ENCODE measurements at regions not wholly inside any gene's neighbourhood (a gene's known extent, or its start where the extent isn't known, plus 50 kb on each side); places are given as distances from the start of the nearest gene placed in this dataset.

DNA sequence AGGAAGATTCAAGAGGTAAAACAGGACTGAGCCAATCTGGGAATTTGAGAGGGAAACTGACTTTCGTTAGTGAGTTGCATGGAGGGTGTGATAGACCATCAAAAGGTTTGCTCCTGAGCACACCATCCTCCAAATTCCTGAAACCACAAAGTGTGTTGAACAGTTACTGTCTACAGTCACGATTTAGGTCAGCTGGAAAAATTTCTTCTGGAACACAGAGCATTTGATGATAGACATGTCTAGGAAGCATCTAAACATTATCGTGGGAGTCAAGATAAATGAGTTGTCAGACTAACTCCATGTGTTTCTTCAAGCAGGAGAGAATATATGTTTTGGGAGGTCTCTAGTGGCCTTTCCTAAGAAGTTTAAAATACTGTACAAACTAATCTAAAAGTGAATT is 449.4 kb upstream of the SLC14A2 start:
- H3K4me2 ChIP-seq (ENCODE audit: low read length), result peak overlapping the region; percentile 62
- TF ChIP-seq EZH2 (IDR thresholded peaks at IDR 0.05; ENCODE audit: insufficient read depth, low read length), result no peak
- peaks cover 40% of the 10 kb centered on the region for H3K4me1 ChIP-seq (ENCODE audit: insufficient read depth, low read length)
- H3K27ac ChIP-seq (ENCODE audit: low read depth, low read length), result no peak overlapping the region
- Mint-ChIP-seq H3K36me3 (ENCODE audit: low read depth, unreplicated experiment) (no peaks in the 10 kb centered on the region), H3K27me3 (ENCODE audit: low read depth, unreplicated experiment) (peaks cover 2% of the 10 kb centered on the region), H3K9me3 (ENCODE audit: unreplicated experiment) (no peaks in the 10 kb centered on the region), H3K4me3 (ENCODE audit: unreplicated experiment) (no peak overlapping the region), H3K27ac (ENCODE audit: unreplicated experiment) (no peak overlapping the region), H3K4me1 (ENCODE audit: low read depth, unreplicated experiment) (peaks cover 26% of the 10 kb centered on the region)
- no peak overlapping the region for H2AFZ ChIP-seq (ENCODE audit: low read depth, low read length)
- DNase-seq (ENCODE audit: low read depth), result no peak
- no peaks in the 10 kb centered on the region for H4K20me1 ChIP-seq (ENCODE audit: insufficient read depth, low read length)
- FAIRE-seq, result no peak
- no peaks in the 10 kb centered on the region for H3K27me3 ChIP-seq (ENCODE audit: insufficient read depth, low read length)
- H3K9me3 ChIP-seq (ENCODE audit: insufficient read depth, low read depth, low read length), result no peaks in the 10 kb centered on the region
- H3K79me2 ChIP-seq (ENCODE audit: insufficient read depth, low read length), result no peaks in the 10 kb centered on the region
- H3K4me3 ChIP-seq (ENCODE audit: insufficient read depth, low read depth, low read length), result no peak overlapping the region
- no peak overlapping the region for H3K9ac ChIP-seq (ENCODE audit: low read length)
- H3K36me3 ChIP-seq (ENCODE audit: insufficient read depth, low read length), result no peaks in the 10 kb centered on the region

DNA sequence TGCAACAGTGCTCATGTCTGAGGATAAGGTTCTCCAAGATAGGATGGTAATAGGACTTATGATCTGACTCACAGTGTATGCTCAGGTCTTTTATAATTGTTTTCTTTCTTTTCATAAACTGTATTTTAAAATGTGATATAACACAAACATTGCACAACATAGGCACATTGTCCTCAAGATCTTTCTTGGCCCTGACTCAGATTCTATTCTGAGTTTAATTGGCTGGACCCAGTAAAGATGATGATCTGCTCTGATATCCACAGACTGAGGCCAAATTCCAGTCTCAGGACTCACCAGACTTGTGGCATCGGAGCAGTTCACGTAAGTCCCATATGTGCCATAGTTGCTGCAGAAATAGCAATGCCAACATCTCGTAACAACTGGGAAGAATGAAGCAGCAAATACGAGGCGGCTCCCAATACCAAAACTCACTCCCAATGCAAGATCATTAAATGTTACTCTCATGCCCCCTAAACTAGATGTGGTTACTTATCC is 448.9 kb upstream of the SLC14A2 start:
- Histone ChIP-seq H2AFZ (ENCODE audit: low read depth, low read length) (no peak overlapping the region), H3K27ac (ENCODE audit: low read depth, low read length) (peak overlapping the region; percentile 71), H3K4me2 (ENCODE audit: low read length) (peak overlapping the region; percentile 62), H3K36me3 (ENCODE audit: insufficient read depth, low read length) (no peaks in the 10 kb centered on the region), H3K79me2 (ENCODE audit: insufficient read depth, low read length) (no peaks in the 10 kb centered on the region), H3K9ac (ENCODE audit: low read length) (peak overlapping the region; percentile 52), H3K9me3 (ENCODE audit: insufficient read depth, low read depth, low read length) (no peaks in the 10 kb centered on the region), H3K27me3 (ENCODE audit: insufficient read depth, low read length) (no peaks in the 10 kb centered on the region), H3K4me1 (ENCODE audit: insufficient read depth, low read length) (peaks cover 40% of the 10 kb centered on the region), H4K20me1 (ENCODE audit: insufficient read depth, low read length) (no peaks in the 10 kb centered on the region), H3K4me3 (ENCODE audit: insufficient read depth, low read depth, low read length) (no peak overlapping the region)
- TF ChIP-seq, protein P1, sequence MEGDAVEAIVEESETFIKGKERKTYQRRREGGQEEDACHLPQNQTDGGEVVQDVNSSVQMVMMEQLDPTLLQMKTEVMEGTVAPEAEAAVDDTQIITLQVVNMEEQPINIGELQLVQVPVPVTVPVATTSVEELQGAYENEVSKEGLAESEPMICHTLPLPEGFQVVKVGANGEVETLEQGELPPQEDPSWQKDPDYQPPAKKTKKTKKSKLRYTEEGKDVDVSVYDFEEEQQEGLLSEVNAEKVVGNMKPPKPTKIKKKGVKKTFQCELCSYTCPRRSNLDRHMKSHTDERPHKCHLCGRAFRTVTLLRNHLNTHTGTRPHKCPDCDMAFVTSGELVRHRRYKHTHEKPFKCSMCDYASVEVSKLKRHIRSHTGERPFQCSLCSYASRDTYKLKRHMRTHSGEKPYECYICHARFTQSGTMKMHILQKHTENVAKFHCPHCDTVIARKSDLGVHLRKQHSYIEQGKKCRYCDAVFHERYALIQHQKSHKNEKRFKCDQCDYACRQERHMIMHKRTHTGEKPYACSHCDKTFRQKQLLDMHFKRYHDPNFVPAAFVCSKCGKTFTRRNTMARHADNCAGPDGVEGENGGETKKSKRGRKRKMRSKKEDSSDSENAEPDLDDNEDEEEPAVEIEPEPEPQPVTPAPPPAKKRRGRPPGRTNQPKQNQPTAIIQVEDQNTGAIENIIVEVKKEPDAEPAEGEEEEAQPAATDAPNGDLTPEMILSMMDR (IDR thresholded peaks at IDR 0.05; ENCODE audit: insufficient read depth, low read depth, low read length), result no peak
- no peak for TF ChIP-seq EZH2 (IDR thresholded peaks at IDR 0.05; ENCODE audit: insufficient read depth, low read length)
- FAIRE-seq (peak; percentile 96), DNase-seq (ENCODE audit: low read depth) (peak; percentile 90)
- Mint-ChIP-seq H3K4me1 (ENCODE audit: low read depth, unreplicated experiment) (peaks cover 28% of the 10 kb centered on the region), H3K27me3 (ENCODE audit: low read depth, unreplicated experiment) (peaks cover 2% of the 10 kb centered on the region), H3K9me3 (ENCODE audit: unreplicated experiment) (no peaks in the 10 kb centered on the region), H3K36me3 (ENCODE audit: low read depth, unreplicated experiment) (no peaks in the 10 kb centered on the region), H3K4me3 (ENCODE audit: unreplicated experiment) (no peak overlapping the region), H3K27ac (ENCODE audit: unreplicated experiment) (no peak overlapping the region)

DNA sequence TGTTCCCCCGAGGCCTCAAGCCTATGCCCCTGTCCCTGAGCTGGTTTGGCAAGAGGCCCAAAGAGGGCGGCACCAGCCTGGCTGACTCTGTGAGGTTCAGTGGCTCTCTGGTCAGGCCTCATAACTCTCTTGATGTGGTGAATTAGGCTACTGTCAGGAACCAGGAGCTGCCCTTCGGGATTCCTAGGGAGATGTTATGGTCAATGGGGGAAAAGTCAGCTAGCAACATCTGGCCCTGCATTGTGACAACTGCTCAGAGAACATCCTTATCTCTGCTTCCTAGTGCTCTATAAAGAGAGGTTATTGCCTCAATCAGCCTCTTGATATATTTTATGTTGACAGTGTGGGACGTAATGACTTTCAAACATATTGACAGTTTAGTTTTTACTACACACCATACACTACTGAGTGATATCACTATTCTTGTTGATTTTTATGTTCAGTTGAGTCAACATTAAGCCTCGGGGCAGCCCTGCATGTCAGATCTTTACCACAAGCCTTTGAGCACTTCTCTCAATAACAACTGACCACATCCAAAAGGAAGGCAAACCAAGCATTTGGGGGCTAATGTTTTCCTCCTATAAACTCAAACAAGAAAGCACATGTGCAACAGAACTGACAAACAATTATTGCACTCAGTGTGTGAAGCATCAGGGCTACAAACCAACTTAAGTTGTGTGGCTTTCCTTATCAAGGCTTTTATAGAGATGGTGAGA is 448.3 kb upstream of the SLC14A2 start:
- H3K4me1 Mint-ChIP-seq (ENCODE audit: low read depth, unreplicated experiment), result peaks cover 28% of the 10 kb centered on the region
- Histone ChIP-seq H3K27ac (ENCODE audit: low read depth, low read length) (peak overlapping the region; percentile 71), H3K4me1 (ENCODE audit: insufficient read depth, low read length) (peaks cover 40% of the 10 kb centered on the region), H3K9me3 (ENCODE audit: insufficient read depth, low read depth, low read length) (no peaks in the 10 kb centered on the region), H3K4me3 (ENCODE audit: insufficient read depth, low read depth, low read length) (no peak overlapping the region), H4K20me1 (ENCODE audit: insufficient read depth, low read length) (no peaks in the 10 kb centered on the region), H3K36me3 (ENCODE audit: insufficient read depth, low read length) (no peaks in the 10 kb centered on the region), H3K27me3 (ENCODE audit: insufficient read depth, low read length) (no peaks in the 10 kb centered on the region), H3K4me2 (ENCODE audit: low read length) (peak overlapping the region; percentile 62), H3K79me2 (ENCODE audit: insufficient read depth, low read length) (no peaks in the 10 kb centered on the region), H3K9ac (ENCODE audit: low read length) (peak overlapping the region; percentile 52), H2AFZ (ENCODE audit: low read depth, low read length) (no peak overlapping the region)
- H3K27ac Mint-ChIP-seq (ENCODE audit: unreplicated experiment), result no peak overlapping the region
- peaks cover 2% of the 10 kb centered on the region for H3K27me3 Mint-ChIP-seq (ENCODE audit: low read depth, unreplicated experiment)
- H3K4me3 Mint-ChIP-seq (ENCODE audit: unreplicated experiment), result no peak overlapping the region
- no peaks in the 10 kb centered on the region for H3K36me3 Mint-ChIP-seq (ENCODE audit: low read depth, unreplicated experiment)
- no peak for TF ChIP-seq EZH2 (IDR thresholded peaks at IDR 0.05; ENCODE audit: insufficient read depth, low read length)
- TF ChIP-seq, protein P1 (IDR thresholded peaks at IDR 0.05; ENCODE audit: insufficient read depth, low read depth, low read length), result no peak
- FAIRE-seq, result peak; percentile 78
- DNase-seq (ENCODE audit: low read depth), result peak; percentile 63
- H3K9me3 Mint-ChIP-seq (ENCODE audit: unreplicated experiment), result no peaks in the 10 kb centered on the region

Data from astrocyte (in vitro differentiated cells and primary cell).